Loucy (cell line): ENCODE measurements at regions not wholly inside any gene's neighbourhood (a gene's known extent, or its start where the extent isn't known, plus 50 kb on each side); places are given as distances from the start of the nearest gene placed in this dataset.

Source experiments
- H2AFZ ChIP-seq: fragments of 200-600 bp; sonication (generic); 2 replicates; pipeline ENCODE4 v1.6.0; 2016; ENCODE audit warnings: antibody characterized with exemption, mild to moderate bottlenecking, low read length, moderate library complexity
- H3F3A ChIP-seq: fragments of 200-600 bp; 2 replicates; pipeline ENCODE4 v1.6.0; 2016; ENCODE audit warnings: antibody characterized with exemption, low read depth, mild to moderate bottlenecking
- H3K27me3 ChIP-seq: fragments of 200-600 bp; sonication (generic); 2 replicates; pipeline ENCODE4 v1.6.1; 2014; ENCODE audit warnings: low read length, mild to moderate bottlenecking; ENCODE audit not compliant: insufficient read depth, poor library complexity, severe bottlenecking
- H3K36me3 ChIP-seq: fragments of 200-600 bp; sonication (generic); 2 replicates; pipeline ENCODE4 v1.6.1; 2016; ENCODE audit warnings: low read length; ENCODE audit not compliant: insufficient read depth
- H3K4me1 ChIP-seq: fragments of 200-600 bp; sonication (generic); 2 replicates; pipeline ENCODE4 v1.5.1; 2014; ENCODE audit warnings: low read length, mild to moderate bottlenecking; ENCODE audit not compliant: insufficient read depth, poor library complexity, severe bottlenecking
- H3K4me2 ChIP-seq: fragments of 200-600 bp; sonication (generic); 2 replicates; pipeline ENCODE4 v1.6.0; 2014; ENCODE audit warnings: antibody characterized with exemption, low read length, low read depth, mild to moderate bottlenecking; ENCODE audit not compliant: poor library complexity, severe bottlenecking
- H3K4me3 ChIP-seq: fragments of 200-600 bp; sonication (generic); 2 replicates; pipeline ENCODE4 v1.5.1; 2014; ENCODE audit warnings: low read length, mild to moderate bottlenecking, mixed read lengths; ENCODE audit not compliant: poor library complexity, severe bottlenecking
- H3K79me2 ChIP-seq: fragments of 200-600 bp; sonication (generic); 2 replicates; pipeline ENCODE4 v1.6.1; 2014; ENCODE audit warnings: low read length; ENCODE audit not compliant: insufficient read depth
- H3K9ac ChIP-seq: fragments of 200-600 bp; sonication (generic); 2 replicates; pipeline ENCODE4 v1.6.0; 2014; ENCODE audit warnings: mild to moderate bottlenecking, low read depth, low read length, moderate library complexity; ENCODE audit not compliant: poor library complexity, severe bottlenecking
- H3K9me2 ChIP-seq: fragments of 200-600 bp; sonication (generic); replicated peaks from 2 replicates; pipeline ENCODE4 v1.6.1; 2016; ENCODE audit warnings: low read depth, low read length, mixed read lengths
- H3K9me3 ChIP-seq: fragments of 200-600 bp; sonication (generic); 2 replicates; pipeline ENCODE4 v1.6.1; 2014; ENCODE audit warnings: mild to moderate bottlenecking, antibody characterized with exemption, low read length, low read depth; ENCODE audit not compliant: insufficient read depth
- H4K20me1 ChIP-seq: fragments of 200-600 bp; sonication (generic); 2 replicates; pipeline ENCODE4 v1.6.0; 2014; ENCODE audit warnings: antibody characterized with exemption, low read length, mild to moderate bottlenecking; ENCODE audit not compliant: insufficient read depth, poor library complexity, severe bottlenecking
- EZH2phosphoT487 ChIP-seq: fragments of 200-600 bp; IDR thresholded peaks from 2 replicates; pipeline ENCODE4 v1.6.1; 2018; ENCODE audit warnings: antibody characterized with exemption, mild to moderate bottlenecking, moderate library complexity, borderline replicate concordance
- TF ChIP-seq, protein P1 (sequence below): fragments of 200-600 bp; sonication (generic); conservative IDR thresholded peaks from 2 replicates; pipeline ENCODE4 v1.5.1; 2014; ENCODE audit warnings: mild to moderate bottlenecking, antibody characterized with exemption, low read length

DNA sequence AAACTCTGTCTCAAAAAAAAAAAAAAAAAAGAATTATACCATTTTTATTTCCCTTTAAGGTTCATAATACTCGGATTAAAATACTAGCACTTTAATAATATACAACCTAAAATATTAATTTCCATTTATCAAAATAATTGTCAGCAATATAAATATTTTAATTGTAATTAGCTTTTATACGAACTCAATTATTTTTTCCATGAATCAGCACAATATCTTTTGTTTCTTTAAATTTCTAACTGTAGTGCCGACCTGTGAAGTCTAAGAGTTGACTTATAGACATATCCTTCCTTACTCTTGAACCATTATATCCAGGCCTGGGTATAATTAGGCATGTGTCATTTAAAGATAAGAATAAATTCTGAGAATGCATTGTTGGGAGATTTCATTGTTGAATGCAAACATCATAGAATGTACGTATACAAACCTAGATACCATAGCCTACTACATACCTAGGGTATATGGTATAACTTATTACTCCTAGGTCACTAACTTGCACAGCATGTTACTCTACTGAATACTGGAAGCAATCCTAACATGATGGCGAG, 996.7 kb upstream of the TMPRSS15 start:
- H3K4me1 ChIP-seq: no peaks in the 10 kb centered on the region
- H4K20me1 ChIP-seq: no peaks in the 10 kb centered on the region
- TF ChIP-seq, protein P1, sequence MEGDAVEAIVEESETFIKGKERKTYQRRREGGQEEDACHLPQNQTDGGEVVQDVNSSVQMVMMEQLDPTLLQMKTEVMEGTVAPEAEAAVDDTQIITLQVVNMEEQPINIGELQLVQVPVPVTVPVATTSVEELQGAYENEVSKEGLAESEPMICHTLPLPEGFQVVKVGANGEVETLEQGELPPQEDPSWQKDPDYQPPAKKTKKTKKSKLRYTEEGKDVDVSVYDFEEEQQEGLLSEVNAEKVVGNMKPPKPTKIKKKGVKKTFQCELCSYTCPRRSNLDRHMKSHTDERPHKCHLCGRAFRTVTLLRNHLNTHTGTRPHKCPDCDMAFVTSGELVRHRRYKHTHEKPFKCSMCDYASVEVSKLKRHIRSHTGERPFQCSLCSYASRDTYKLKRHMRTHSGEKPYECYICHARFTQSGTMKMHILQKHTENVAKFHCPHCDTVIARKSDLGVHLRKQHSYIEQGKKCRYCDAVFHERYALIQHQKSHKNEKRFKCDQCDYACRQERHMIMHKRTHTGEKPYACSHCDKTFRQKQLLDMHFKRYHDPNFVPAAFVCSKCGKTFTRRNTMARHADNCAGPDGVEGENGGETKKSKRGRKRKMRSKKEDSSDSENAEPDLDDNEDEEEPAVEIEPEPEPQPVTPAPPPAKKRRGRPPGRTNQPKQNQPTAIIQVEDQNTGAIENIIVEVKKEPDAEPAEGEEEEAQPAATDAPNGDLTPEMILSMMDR: no peak
- no peak for TF ChIP-seq EZH2phosphoT487
- H3K9me2 ChIP-seq: no peaks in the 10 kb centered on the region
- H2AFZ ChIP-seq: no peak overlapping the region
- no peaks in the 10 kb centered on the region for H3K36me3 ChIP-seq
- no peaks in the 10 kb centered on the region for H3F3A ChIP-seq
- no peaks in the 10 kb centered on the region for H3K27me3 ChIP-seq
- H3K9me3 ChIP-seq: no peaks in the 10 kb centered on the region
- no peaks in the 10 kb centered on the region for H3K79me2 ChIP-seq
- no peak overlapping the region for H3K9ac ChIP-seq
- no peak overlapping the region for H3K4me3 ChIP-seq
- no peak overlapping the region for H3K4me2 ChIP-seq

DNA sequence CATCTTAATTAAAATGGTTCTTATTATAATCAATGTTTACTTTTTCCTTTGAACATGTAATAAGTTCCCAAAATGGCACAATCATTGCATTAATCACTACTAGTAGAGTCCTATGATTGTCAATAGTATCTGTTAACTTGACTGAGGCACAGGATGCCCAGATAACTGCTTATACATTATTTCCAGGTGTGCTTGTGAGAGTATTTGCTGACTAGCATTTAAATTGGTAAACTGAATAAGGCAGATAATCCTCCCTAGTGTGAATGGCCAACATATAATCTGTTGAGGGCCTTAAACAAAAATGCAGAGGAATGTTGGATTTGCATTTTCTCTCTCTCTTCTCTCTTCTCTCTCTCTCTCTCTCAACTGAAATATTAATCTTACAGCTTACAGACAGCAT, 999.3 kb upstream of the TMPRSS15 start:
- no peaks in the 10 kb centered on the region for H3F3A ChIP-seq
- H3K9me3 ChIP-seq: no peaks in the 10 kb centered on the region
- no peak overlapping the region for H3K4me3 ChIP-seq
- no peaks in the 10 kb centered on the region for H3K27me3 ChIP-seq
- H3K9ac ChIP-seq: no peak overlapping the region
- no peak for TF ChIP-seq EZH2phosphoT487
- TF ChIP-seq, protein P1: no peak
- H4K20me1 ChIP-seq: no peaks in the 10 kb centered on the region
- no peaks in the 10 kb centered on the region for H3K4me1 ChIP-seq
- H3K9me2 ChIP-seq: no peaks in the 10 kb centered on the region
- H3K36me3 ChIP-seq: no peaks in the 10 kb centered on the region
- no peaks in the 10 kb centered on the region for H3K79me2 ChIP-seq
- H2AFZ ChIP-seq: no peak overlapping the region
- no peak overlapping the region for H3K4me2 ChIP-seq

DNA sequence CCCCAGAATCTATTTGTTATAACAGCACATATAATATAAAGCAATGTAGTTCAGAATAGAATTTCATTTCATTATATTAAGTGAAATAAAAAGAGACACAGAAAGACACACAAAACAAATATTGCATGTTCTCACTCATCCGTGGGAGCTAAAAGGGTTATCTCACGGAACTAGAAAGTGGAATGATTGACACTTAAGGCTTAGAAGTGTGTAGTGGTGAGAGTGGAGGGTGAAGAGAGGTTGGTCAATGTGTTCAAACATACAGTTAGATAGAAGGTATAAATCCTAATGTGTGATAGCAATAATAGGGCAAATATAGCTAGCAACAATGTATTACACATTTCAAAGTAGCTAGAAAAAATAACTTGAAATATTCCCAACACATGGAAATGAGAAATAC, 1001.7 kb upstream of the TMPRSS15 start:
- TF ChIP-seq EZH2phosphoT487: no peak
- TF ChIP-seq, protein P1: no peak
- Histone ChIP-seq H3K9me3 (no peaks in the 10 kb centered on the region), H2AFZ (no peak overlapping the region)

More for the DNA sequence above, 1001.7 kb upstream of the TMPRSS15 start:
- Histone ChIP-seq H3K36me3 (no peaks in the 10 kb centered on the region), H3K79me2 (no peaks in the 10 kb centered on the region), H3F3A (no peaks in the 10 kb centered on the region), H3K9ac (no peak overlapping the region), H3K27me3 (no peaks in the 10 kb centered on the region), H3K4me2 (no peak overlapping the region), H3K4me1 (no peaks in the 10 kb centered on the region), H4K20me1 (no peaks in the 10 kb centered on the region), H3K9me2 (no peaks in the 10 kb centered on the region), H3K4me3 (no peak overlapping the region)
